WI38 (cell line): ENCODE measurements at regions not wholly inside any gene's neighbourhood (a gene's known extent, or its start where the extent isn't known, plus 50 kb on each side); places are given as distances from the start of the nearest gene placed in this dataset.

Experiments used
- H3K4me3 ChIP-seq: 2 replicates; pipeline ENCODE4 v1.5.1; 2011; ENCODE audit warnings: low read depth, mild to moderate bottlenecking, control low read depth, low read length
- CTCF ChIP-seq: IDR thresholded peaks from 2 replicates; pipeline ENCODE4 v1.5.1; 2012; ENCODE audit warnings: low read depth, mild to moderate bottlenecking, control low read depth, low read length

- H3K4me3 ChIP-seq, result no peak overlapping the region
- TF ChIP-seq CTCF, result no peak
Measured at GRCh38 chr6:4564801-4565271, 211.4 kb upstream of the CDYL start.

- TF ChIP-seq CTCF, result no peak
- H3K4me3 ChIP-seq, result no peak overlapping the region
Measured at GRCh38 chr6:4563877-4564276, 212.3 kb upstream of the CDYL start.

GRCh38 chr6:4563156-4563555 lies 213.0 kb upstream of the CDYL start:
- no peak overlapping the region for H3K4me3 ChIP-seq
- TF ChIP-seq CTCF, result no peak

- no peak for TF ChIP-seq CTCF
- H3K4me3 ChIP-seq, result no peak overlapping the region
Measured at GRCh38 chr6:4561773-4562400, 214.3 kb upstream of the CDYL start.

GRCh38 chr6:4561078-4561435 lies 215.1 kb upstream of the CDYL start:
- H3K4me3 ChIP-seq, result no peak overlapping the region
- TF ChIP-seq CTCF, result no peak

GRCh38 chr6:4560221-4561077 lies 215.8 kb upstream of the CDYL start:
- H3K4me3 ChIP-seq, result no peak overlapping the region
- TF ChIP-seq CTCF, result no peak

- no peak overlapping the region for H3K4me3 ChIP-seq
- TF ChIP-seq CTCF, result no peak
Measured at GRCh38 chr6:4559281-4559875, 216.8 kb upstream of the CDYL start.
